Dermis blood vessel endothelial cell (primary cell): ENCODE measurements at regions not wholly inside any gene's neighbourhood (a gene's known extent, or its start where the extent isn't known, plus 50 kb on each side); places are given as distances from the start of the nearest gene placed in this dataset.
"Not testable (repeated sequence)": the region's sequence is repeated elsewhere in the genome, so short reads cannot be mapped to it uniquely, and the experiment has no call there.

Experiments
- DNase-seq: peaks from one replicate; pipeline ENCODE4 v3.0.0; 2010

DNA sequence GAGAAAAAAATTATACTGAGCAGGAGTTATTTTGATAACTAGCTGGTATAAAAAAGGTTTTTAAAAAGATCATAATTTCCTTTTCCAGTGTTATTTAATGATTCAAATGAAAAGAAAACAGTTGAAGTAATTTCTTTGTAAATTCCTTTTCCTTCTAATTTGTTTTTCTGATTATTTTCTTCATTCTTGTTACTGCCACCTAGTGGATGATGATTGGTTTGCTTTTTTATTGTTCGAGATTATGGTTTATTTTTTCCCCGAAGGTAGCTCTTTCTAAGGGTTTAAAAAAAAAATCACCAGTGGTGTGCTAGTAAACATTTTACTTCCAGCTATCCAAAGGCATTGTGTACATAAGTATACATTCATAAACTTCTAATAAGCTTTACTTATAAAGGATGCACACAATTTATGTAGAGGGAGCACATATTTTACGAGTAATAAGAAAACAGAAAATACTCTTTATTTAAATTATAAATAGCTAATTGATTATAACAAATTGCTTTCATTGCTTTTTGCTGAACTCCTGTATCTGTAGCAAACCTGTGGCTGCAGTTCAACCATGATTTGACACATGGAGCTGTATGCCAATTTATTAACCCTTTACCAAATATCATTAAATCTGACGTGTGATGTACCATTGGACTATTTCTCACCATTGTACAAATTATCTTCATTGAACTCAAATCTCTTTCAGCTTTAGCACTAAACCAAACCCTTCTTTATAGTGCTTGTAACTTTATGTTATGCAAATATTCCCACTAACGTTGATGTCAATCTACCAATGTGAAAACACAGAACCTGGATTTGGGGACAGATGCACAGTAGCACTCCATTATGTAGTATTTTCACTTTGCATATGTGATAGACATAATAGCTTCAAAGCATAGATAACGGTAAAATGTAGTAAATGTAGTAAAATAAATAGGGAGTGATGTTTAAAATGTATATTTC, 97.8 kb upstream of the ANK2 start:
- peak; percentile 41 for DNase-seq

DNA sequence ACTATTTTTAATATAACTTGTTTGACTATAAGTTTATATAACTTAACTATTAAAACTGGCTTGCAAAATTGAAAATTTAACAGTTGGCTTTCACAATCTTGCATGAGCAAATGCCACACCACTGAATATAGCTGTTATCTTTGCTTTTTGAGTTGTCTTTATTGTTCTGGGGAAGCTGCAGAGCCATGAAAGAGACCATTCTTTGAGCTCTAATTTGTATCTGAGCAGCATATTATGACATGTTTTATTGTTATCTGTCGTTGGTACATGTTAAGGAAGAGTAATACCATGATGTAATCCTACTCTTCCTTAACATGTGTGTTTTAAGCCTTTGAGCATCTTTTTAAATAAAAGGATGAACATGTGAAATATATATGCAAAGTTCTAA, 97.1 kb upstream of the ANK2 start:
- no peak for DNase-seq

- DNase-seq: no peak
Measured at GRCh38 chr4:112953262-112953661, 96.2 kb upstream of the ANK2 start.

DNA sequence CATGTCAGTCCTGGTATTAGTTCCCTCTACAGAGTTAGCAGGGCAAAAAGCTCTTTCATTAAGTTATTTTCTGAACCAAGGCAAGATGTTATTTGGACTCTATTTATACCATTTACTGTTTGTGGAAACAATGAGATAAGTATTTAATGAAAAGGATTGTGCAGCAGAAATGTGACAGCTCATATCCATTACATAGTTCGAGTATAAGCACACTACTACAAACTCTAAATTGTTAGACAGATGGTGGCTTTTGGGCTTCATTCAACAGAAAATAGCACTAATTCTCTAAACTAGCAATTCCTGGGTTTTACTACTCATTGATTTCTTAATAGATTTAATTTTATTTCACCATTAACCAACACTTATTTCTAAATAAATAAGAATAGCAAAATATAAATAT, 95.2 kb upstream of the ANK2 start:
- no peak for DNase-seq

DNA sequence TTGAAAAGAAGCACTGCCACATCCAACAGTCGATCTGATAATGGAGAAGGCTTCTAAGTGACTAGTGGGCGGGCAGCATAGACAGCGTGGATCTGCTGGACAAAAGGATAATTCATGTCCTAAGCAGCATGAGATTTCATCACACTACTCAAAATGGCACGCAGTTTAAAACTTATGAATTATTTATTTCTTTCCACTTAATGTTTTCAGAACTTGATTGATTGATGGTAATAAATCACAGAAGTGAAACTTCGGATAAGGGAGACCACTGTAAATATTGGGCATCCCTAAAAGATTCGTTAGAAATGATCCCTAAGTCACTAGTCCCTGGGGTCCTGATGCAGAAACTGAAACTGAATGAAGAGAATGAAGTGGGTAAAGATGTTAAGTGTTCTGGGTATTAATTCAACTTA, 93.0 kb upstream of the ANK2 start:
- no peak for DNase-seq

- DNase-seq: not testable (repeated sequence)
Measured at GRCh38 chr4:112957764-112958163, 91.7 kb upstream of the ANK2 start.

GRCh38 chr4:112966701-112967488, 82.6 kb upstream of the ANK2 start:
- DNase-seq: no peak

DNA sequence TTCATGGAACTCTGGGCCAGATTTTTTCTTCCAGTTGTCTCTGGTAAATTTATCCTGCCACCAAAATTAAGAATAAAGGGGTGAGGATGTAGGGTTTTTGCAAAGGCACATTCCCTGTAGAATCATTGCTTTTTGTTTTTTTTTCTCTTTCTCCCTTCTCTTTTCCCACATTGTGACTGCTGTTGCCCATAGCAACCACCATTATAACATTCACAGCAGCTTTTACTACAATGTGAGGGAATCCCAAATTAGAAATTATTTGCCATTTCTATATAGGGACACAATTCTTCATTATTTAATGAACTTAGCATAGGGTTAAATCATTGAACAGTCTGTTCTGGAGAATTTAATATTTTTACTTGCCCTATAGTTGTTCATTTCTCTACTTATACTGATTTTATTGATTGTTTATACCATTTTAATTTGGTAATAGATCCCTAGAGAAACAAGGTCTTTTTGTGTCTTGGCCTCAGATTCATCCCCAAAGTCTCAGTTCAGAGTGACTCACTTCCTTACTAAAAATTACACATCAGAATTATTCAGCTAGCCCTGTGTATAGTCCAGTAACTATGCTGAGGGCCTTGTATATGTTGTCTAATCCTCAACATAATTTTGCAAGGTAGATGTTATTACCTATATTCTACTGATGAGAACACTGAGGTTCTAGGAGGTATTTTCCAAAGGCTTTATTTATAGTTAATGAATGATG, 80.8 kb upstream of the ANK2 start:
- no peak for DNase-seq

DNA sequence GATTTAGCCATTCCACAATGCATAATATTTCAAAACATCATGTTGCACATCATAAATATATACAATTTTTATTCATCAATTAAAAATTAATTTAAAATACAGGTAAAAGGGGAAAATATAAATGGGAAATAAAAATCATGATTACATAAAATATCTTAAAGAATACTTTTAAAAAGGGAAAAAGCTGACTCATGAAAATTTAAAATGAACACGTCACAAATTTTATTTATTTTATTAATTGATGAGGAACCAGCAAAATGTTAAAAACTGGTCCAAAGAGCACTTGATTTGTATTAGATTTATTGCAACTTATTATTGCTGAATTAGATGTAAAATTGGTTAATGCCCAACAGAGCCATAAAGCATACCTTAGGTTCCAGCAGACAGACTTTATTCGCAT, 78.5 kb upstream of the ANK2 start:
- DNase-seq: no peak

DNA sequence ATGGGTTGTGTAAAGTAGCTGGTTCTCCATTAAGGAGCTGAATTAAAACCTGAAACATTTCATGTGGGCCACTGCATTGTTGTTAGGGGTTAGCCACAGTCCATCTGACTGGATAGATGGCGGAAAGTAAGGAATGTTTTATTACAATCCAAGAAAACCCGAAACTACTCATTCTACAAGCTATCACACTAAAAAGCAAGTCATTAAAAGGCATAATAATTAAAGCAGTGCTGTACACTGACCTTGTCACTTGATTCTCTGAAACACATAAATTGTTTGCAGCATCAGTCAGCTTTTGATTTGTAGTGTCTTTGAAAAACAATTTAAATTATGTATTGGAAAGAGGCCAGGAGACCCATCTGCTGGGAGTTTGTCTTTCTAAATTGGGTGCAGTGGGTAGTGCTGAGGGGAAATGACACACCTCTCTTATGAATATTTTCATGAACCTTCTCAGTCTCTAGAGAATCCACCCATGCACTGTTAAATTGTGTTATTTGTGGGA, 75.7 kb upstream of the ANK2 start:
- DNase-seq: no peak

DNA sequence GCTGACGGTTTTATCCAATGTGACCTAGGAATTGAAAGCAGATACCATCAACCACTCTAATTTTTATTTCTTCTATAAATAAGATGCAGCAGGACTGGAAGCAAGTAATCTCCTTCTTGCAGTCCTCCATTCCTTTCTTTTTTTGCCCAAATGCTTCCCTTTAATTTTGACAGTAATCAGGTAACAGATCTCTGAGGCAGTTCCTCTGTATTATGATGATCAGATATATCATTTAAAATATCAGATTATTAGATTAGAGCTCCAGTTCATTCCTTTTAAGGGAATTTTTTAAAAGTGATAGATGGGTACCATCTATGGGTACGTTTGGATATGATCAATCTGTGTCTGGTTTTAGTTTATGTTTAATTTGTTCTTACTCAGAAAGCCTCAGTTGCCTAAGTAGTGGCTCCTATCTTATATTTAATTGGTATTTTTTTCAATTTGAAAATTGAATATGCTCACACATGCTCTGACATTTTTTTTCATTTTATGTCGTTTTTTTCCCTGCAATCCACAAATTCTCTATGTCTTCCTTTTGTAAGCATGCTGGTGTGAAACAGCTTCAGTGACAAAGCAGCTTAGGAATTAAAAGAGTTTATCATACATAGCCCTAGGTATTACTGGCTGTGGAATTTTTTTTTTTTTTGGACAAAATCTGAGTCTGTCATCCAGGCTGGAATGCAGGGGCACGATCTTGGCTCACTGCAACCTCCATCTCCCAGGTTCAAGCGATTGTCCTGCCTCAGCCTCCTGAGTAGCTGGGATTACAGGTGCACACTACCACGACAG, 73.7 kb upstream of the ANK2 start:
- DNase-seq: no peak

GRCh38 chr4:112978691-112979472, 70.6 kb upstream of the ANK2 start:
- DNase-seq: no peak

DNA sequence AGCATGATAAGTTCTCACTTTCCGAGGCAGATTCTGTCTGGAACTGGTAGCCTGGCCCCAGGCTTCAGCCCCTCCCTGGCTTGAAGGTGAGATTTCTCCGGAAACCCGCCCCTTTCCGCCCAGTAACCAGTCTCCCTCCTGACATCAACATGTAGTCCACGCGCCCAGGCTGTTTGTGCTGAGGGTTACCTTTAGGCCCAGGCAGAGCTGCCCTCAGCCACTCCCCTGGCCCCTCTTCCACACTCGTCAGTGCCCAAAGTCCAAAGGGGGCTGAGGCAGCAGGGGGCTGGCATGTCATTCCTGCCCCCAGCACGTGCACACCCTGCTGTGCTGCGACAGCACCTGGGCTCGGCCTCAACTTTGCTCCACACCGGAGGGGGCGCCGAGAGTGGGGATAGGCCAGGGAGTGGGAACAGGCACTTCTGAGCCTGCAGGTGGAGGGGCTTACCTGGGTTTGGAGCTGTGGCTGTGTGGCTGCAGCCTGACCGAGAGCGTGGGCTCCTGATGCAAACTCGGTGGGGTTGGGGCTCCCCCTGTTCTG, 69.5 kb upstream of the ANK2 start:
- DNase-seq: no peak

GRCh38 chr4:112982680-112983079, 66.8 kb upstream of the ANK2 start:
- no peak for DNase-seq

DNA sequence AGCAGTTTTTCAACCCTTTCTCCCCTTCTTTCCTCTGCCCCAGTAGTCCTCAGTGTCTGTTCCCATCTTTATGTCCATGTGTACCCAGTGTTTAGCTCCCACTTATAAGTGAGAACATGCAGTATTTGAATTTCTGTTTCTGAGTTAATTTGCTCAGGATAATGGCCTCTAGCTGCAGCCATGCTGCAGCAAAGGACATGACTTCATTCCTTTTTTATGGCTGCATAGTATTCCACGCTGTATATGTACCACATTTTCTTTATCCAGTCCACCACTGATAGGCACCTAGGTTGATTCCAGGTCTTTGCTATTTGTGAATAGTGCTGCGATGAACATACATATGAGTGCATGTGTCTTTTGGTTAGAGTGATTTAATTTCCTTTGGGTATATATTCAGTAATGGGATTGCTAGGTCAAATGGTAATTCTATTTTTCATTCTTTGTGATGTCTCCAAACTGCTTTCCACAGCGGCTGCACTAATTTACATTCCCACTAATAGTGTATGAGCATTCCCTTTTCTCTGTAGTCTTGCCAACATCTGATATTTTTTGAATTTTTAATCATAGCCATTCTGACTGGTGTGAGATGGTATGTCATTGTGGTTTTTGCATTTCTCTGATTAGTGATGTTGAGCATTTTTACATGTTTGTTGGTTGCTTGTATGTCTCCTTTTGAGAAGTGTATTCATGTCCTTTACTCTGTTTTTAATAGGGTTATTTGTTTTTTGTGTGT, 54.6 kb upstream of the ANK2 start:
- no peak for DNase-seq
